ENCODE measurements at regions not wholly inside any gene's neighbourhood (a gene's known extent, or its start where the extent isn't known, plus 50 kb on each side); places are given as distances from the start of the nearest gene placed in this dataset.

GRCh38 chr7:140239653-140239935 is 62.8 kb upstream of the KDM7A start:
- DNase-seq, result no peak

GRCh38 chr7:140238778-140239652 is 62.2 kb upstream of the KDM7A start:
- DNase-seq, result no peak

- DNase-seq, result no peak
Measured at GRCh38 chr7:140237390-140237789, 60.6 kb upstream of the KDM7A start.

- no peak for DNase-seq
Measured at GRCh38 chr7:140236626-140237025, 59.8 kb upstream of the KDM7A start.

GRCh38 chr7:140235114-140235513 is 58.3 kb upstream of the KDM7A start:
- no peak for DNase-seq

GRCh38 chr7:140232957-140233917 is 56.5 kb upstream of the KDM7A start:
- no peak for DNase-seq

GRCh38 chr7:140231771-140232491 is 55.1 kb upstream of the KDM7A start:
- DNase-seq, result no peak

- DNase-seq, result peak; percentile 83
Measured at GRCh38 chr7:140230861-140231770, 54.3 kb upstream of the KDM7A start.

GRCh38 chr7:140230516-140230860 is 53.7 kb upstream of the KDM7A start:
- no peak for DNase-seq

- peak; percentile 67 for DNase-seq
Measured at GRCh38 chr7:140229591-140230515, 53.1 kb upstream of the KDM7A start.

- DNase-seq, result no peak
Measured at GRCh38 chr7:140229101-140229525, 52.3 kb upstream of the KDM7A start.

Measured in retina (tissue), 1 donor.